GM06990 (cell line): ENCODE measurements at regions not wholly inside any gene's neighbourhood (a gene's known extent, or its start where the extent isn't known, plus 50 kb on each side); places are given as distances from the start of the nearest gene placed in this dataset.

Source experiments
- DNase-seq: peaks from one replicate; pipeline ENCODE4 v3.0.0-alpha.2; 2011; ENCODE audit not compliant: insufficient read length; ENCODE audit errors: extremely low read depth
- H3K27me3 ChIP-seq: replicated peaks from 2 replicates; pipeline ENCODE4 v1.6.0; 2011; ENCODE audit warnings: low read length; ENCODE audit not compliant: control insufficient read depth, insufficient read depth
- H3K36me3 ChIP-seq: 2 replicates; pipeline ENCODE4 v1.5.1; 2011; ENCODE audit warnings: low read length; ENCODE audit not compliant: control insufficient read depth, insufficient read depth
- H3K4me3 ChIP-seq: replicated peaks from 2 replicates; pipeline ENCODE4 v1.5.1; 2011; ENCODE audit warnings: low read depth, mild to moderate bottlenecking, control low read depth, low read length
- CTCF ChIP-seq: IDR thresholded peaks from 2 replicates; pipeline ENCODE4 v1.5.1; 2011; ENCODE audit warnings: low read length, control low read depth, mild to moderate bottlenecking, inconsistent platforms; ENCODE audit not compliant: insufficient read depth, poor library complexity, severe bottlenecking

DNA sequence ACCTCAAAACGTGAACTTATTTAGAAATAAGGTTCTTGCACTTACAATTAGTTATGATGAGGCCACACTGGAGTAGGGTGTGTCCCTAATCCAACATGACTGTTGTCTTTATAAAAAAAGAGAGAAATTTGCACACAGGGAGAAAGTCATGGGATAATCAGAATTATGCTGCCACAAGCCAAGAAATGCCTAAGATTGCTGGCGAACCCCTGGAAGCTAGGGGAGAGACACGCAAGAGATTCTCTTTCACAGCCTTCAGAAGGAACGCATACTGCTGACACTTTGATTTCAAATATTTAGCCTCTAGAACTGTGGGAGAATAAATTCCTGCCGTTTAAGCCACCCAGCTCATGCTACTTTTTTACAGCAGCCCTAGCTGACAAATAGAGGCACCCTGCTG is 138.3 kb downstream of the CCDC71L start:
- H3K4me3 ChIP-seq: no peak overlapping the region
- DNase-seq: no peak
- TF ChIP-seq CTCF: no peak
- H3K36me3 ChIP-seq: no peaks in the 10 kb centered on the region
- H3K27me3 ChIP-seq: no peaks in the 10 kb centered on the region; the same call in 1 of the 2 replicates

GRCh38 chr7:106521541-106521940 is 139.4 kb downstream of the CCDC71L start:
- no peak for DNase-seq
- no peak for TF ChIP-seq CTCF
- Histone ChIP-seq H3K4me3 (no peak overlapping the region), H3K36me3 (no peaks in the 10 kb centered on the region), H3K27me3 (no peaks in the 10 kb centered on the region; the same call in 1 of the 2 replicates)

DNA sequence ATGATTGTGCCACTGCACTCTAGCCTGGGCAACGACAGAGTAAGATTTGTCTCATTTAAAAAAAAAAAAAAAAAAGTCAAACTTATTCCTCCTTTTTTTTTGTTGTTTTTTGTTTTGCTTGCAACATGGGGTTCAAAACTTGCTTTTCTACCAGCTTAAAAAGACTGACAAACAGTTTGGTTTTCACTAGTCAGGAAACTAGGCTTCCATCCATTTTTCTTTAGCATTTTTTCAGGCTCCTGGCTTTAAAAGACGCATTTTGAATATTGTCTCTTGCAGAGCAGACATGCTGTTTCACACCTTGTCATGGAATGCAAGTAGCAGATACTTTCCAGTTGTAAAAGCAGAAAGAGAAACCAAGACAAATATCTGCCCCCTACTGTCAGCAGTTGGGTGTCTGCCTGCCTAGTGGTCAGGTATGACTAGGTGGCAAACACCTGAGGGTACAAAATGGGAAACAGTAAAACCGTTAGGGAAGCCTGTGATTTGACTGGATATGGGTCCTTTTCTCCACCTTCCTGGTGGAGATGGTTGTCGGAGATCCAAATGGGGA is 139.9 kb downstream of the CCDC71L start:
- DNase-seq: no peak
- Histone ChIP-seq H3K4me3 (no peak overlapping the region), H3K27me3 (no peaks in the 10 kb centered on the region; the same call in 1 of the 2 replicates), H3K36me3 (no peaks in the 10 kb centered on the region)
- peak; percentile 51 for TF ChIP-seq CTCF

- Histone ChIP-seq H3K4me3 (no peak overlapping the region), H3K27me3 (no peaks in the 10 kb centered on the region; the same call in 1 of the 2 replicates), H3K36me3 (no peaks in the 10 kb centered on the region)
- DNase-seq: no peak
- TF ChIP-seq CTCF: no peak
Observed at GRCh38 chr7:106518967-106519366, 142.0 kb downstream of the CCDC71L start.

- Histone ChIP-seq H3K27me3 (no peaks in the 10 kb centered on the region; the same call in 1 of the 2 replicates), H3K36me3 (no peaks in the 10 kb centered on the region), H3K4me3 (no peak overlapping the region)
- TF ChIP-seq CTCF: no peak
- no peak for DNase-seq
Observed at GRCh38 chr7:106518239-106518638, 142.7 kb downstream of the CCDC71L start.

DNA sequence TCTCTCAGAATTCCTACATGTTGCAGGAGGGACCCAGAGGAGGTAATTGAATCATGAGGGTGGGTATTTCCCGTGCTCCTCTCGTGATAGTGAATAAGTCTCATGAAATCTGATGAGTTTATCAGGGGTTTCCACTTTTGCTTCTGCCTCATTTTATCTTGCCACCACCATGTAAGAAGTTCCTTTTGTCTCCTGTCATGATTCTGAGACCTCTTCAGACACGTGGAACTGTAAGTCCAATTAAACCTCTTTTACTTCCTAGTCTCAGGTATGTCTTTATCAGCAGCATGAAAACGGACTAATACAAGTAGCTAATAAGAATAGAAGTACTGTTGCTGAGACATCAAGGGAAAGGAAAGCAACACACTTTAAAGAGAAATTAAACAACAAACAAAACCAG is 143.4 kb downstream of the CCDC71L start:
- Histone ChIP-seq H3K4me3 (no peak overlapping the region), H3K27me3 (no peaks in the 10 kb centered on the region; the same call in 1 of the 2 replicates), H3K36me3 (no peaks in the 10 kb centered on the region)
- TF ChIP-seq CTCF: no peak
- no peak for DNase-seq
